Neural cell (in vitro differentiated cells): ENCODE measurements at regions not wholly inside any gene's neighbourhood (a gene's known extent, or its start where the extent isn't known, plus 50 kb on each side); places are given as distances from the start of the nearest gene placed in this dataset.

Experiments used
- H2AFZ ChIP-seq: fragments of 200-600, 300-800 bp; sonication (generic), shearing (Covaris generic); 2 replicates; pipeline ENCODE4 v1.6.0; 2014; ENCODE audit warnings: low read depth, mild to moderate bottlenecking, antibody characterized with exemption, low read length, moderate library complexity
- H3F3A ChIP-seq: fragments of 200-600 bp; shearing (Covaris generic); 2 replicates; pipeline ENCODE4 v1.6.1; 2016; ENCODE audit warnings: mild to moderate bottlenecking, moderate library complexity, mixed read lengths, antibody characterized with exemption, low read length; ENCODE audit not compliant: insufficient read depth, poor library complexity, severe bottlenecking
- H3K27ac ChIP-seq: fragments of 200-600, 300-800 bp; sonication (generic), shearing (Covaris generic); 2 replicates; pipeline ENCODE4 v1.5.1; 2014; ENCODE audit warnings: mild to moderate bottlenecking, low read length, moderate library complexity
- H3K27me3 ChIP-seq: fragments of 300-800, 200-600 bp; sonication (generic), shearing (Covaris generic); 2 replicates; pipeline ENCODE4 v1.6.0; 2014; ENCODE audit warnings: mild to moderate bottlenecking, low read depth, low read length, moderate library complexity; ENCODE audit not compliant: insufficient read depth
- H3K36me3 ChIP-seq: fragments of 300-800, 200-600 bp; sonication (generic), shearing (Covaris generic); 2 replicates; pipeline ENCODE4 v1.5.1; 2014; ENCODE audit warnings: mild to moderate bottlenecking, antibody characterized with exemption, low read length, moderate library complexity; ENCODE audit not compliant: insufficient read depth
- H3K4me2 ChIP-seq: fragments of 300-800, 200-600 bp; sonication (generic), shearing (Covaris generic); 2 replicates; pipeline ENCODE4 v1.6.0; 2014; ENCODE audit warnings: mild to moderate bottlenecking, low read length
- H3K4me3 ChIP-seq: fragments of 300-800, 200-600 bp; sonication (generic), shearing (Covaris generic); 2 replicates; pipeline ENCODE4 v1.5.1; 2014; ENCODE audit warnings: mild to moderate bottlenecking, low read length, moderate library complexity
- H3K79me2 ChIP-seq: fragments of 200-600 bp; shearing (Covaris generic); replicated peaks from 2 replicates; pipeline ENCODE4 v1.6.0; 2014; ENCODE audit warnings: mild to moderate bottlenecking, low read length, moderate library complexity; ENCODE audit not compliant: insufficient read depth
- H3K9ac ChIP-seq: fragments of 300-800, 200-600 bp; sonication (generic), shearing (Covaris generic); 2 replicates; pipeline ENCODE4 v1.6.1; 2016; ENCODE audit warnings: mild to moderate bottlenecking, low read length, mixed read lengths
- H3K9me2 ChIP-seq: fragments of 200-600 bp; shearing (Covaris generic); 2 replicates; pipeline ENCODE4 v1.6.1; 2016; ENCODE audit warnings: mild to moderate bottlenecking, low read length, mixed read lengths; ENCODE audit not compliant: insufficient read depth
- H3K9me3 ChIP-seq: fragments of 200-600, 300-800 bp; sonication (generic), shearing (Covaris generic); 2 replicates; pipeline ENCODE4 v1.6.1; 2016; ENCODE audit warnings: mild to moderate bottlenecking, mixed run types, low read length, moderate library complexity, mixed read lengths
- H4K20me1 ChIP-seq: fragments of 200-600 bp; shearing (Covaris generic); 2 replicates; pipeline ENCODE4 v1.6.1; 2016; ENCODE audit warnings: mild to moderate bottlenecking, mixed run types; ENCODE audit not compliant: insufficient read depth
- CTCF ChIP-seq: fragments of 450-650 bp; IDR thresholded peaks from 2 replicates; pipeline ENCODE4 v1.5.1; 2014; ENCODE audit warnings: antibody characterized with exemption, mild to moderate bottlenecking, moderate library complexity; ENCODE audit not compliant: poor library complexity, severe bottlenecking
- EP300 ChIP-seq: fragments of 450-650 bp; conservative IDR thresholded peaks from 2 replicates; pipeline ENCODE4 v1.6.1; 2014; ENCODE audit warnings: antibody characterized with exemption, mild to moderate bottlenecking, moderate library complexity; ENCODE audit not compliant: poor library complexity, severe bottlenecking
- EZH2 ChIP-seq: fragments of 200-600, 300-800 bp; shearing (Covaris generic), sonication (generic); IDR thresholded peaks from 2 replicates; pipeline ENCODE4 v1.6.1; 2014; ENCODE audit warnings: antibody characterized with exemption, low read length, borderline replicate concordance, mild to moderate bottlenecking; ENCODE audit not compliant: insufficient read depth, poor library complexity, severe bottlenecking
- MXI1 ChIP-seq: fragments of 450-650 bp; conservative IDR thresholded peaks from 2 replicates; pipeline ENCODE4 v1.6.1; 2014; ENCODE audit warnings: antibody characterized with exemption, mild to moderate bottlenecking; ENCODE audit not compliant: poor library complexity, severe bottlenecking
- RAD21 ChIP-seq: fragments of 450-650 bp; conservative IDR thresholded peaks from 2 replicates; pipeline ENCODE4 v1.6.1; 2014; ENCODE audit warnings: antibody characterized with exemption, mild to moderate bottlenecking, moderate library complexity
- REST ChIP-seq: IDR thresholded peaks from 2 replicates; pipeline ENCODE4 v1.6.1; 2012; ENCODE audit warnings: borderline replicate concordance
- SMC3 ChIP-seq: fragments of 450-650 bp; conservative IDR thresholded peaks from 2 replicates; pipeline ENCODE4 v1.6.1; 2014; ENCODE audit warnings: antibody characterized with exemption, mild to moderate bottlenecking, moderate library complexity; ENCODE audit not compliant: poor library complexity
- TAF1 ChIP-seq: IDR thresholded peaks from 2 replicates; pipeline ENCODE4 v1.6.1; 2012; ENCODE audit warnings: low read depth

GRCh38 chr2:120421126-120421829 lies 75.3 kb downstream of the INHBB start:
- no peaks in the 10 kb centered on the region for H3K36me3 ChIP-seq
- H2AFZ ChIP-seq: no peak overlapping the region
- no peak overlapping the region for H3K4me2 ChIP-seq
- no peaks in the 10 kb centered on the region for H3K79me2 ChIP-seq
- no peaks in the 10 kb centered on the region for H3F3A ChIP-seq
- no peak overlapping the region for H3K4me3 ChIP-seq
- no peak overlapping the region for H3K27ac ChIP-seq
- H4K20me1 ChIP-seq: no peaks in the 10 kb centered on the region
- TF ChIP-seq EZH2 (no peak), SMC3 (no peak), EP300 (no peak), REST (no peak), MXI1 (no peak), TAF1 (no peak), RAD21 (no peak)
- no peaks in the 10 kb centered on the region for H3K9me3 ChIP-seq
- no peaks in the 10 kb centered on the region for H3K9me2 ChIP-seq
- no peaks in the 10 kb centered on the region for H3K27me3 ChIP-seq
- H3K9ac ChIP-seq: no peak overlapping the region

- no peak overlapping the region for H3K4me3 ChIP-seq
Observed at GRCh38 chr2:120421830-120422175, 75.9 kb downstream of the INHBB start.

More at GRCh38 chr2:120421830-120422175, 75.9 kb downstream of the INHBB start:
- no peaks in the 10 kb centered on the region for H3K9me2 ChIP-seq
- TF ChIP-seq CTCF (no peak), EP300 (no peak)
- no peak overlapping the region for H2AFZ ChIP-seq
- no peaks in the 10 kb centered on the region for H4K20me1 ChIP-seq
- H3K9me3 ChIP-seq: no peaks in the 10 kb centered on the region
- H3K27ac ChIP-seq: no peak overlapping the region
- H3K9ac ChIP-seq: no peak overlapping the region
- no peaks in the 10 kb centered on the region for H3F3A ChIP-seq
- no peaks in the 10 kb centered on the region for H3K79me2 ChIP-seq
- H3K4me2 ChIP-seq: no peak overlapping the region
- no peaks in the 10 kb centered on the region for H3K36me3 ChIP-seq
- H3K27me3 ChIP-seq: no peaks in the 10 kb centered on the region
